ENCODE measurements at regions not wholly inside any gene's neighbourhood (a gene's known extent, or its start where the extent isn't known, plus 50 kb on each side); places are given as distances from the start of the nearest gene placed in this dataset.

DNA sequence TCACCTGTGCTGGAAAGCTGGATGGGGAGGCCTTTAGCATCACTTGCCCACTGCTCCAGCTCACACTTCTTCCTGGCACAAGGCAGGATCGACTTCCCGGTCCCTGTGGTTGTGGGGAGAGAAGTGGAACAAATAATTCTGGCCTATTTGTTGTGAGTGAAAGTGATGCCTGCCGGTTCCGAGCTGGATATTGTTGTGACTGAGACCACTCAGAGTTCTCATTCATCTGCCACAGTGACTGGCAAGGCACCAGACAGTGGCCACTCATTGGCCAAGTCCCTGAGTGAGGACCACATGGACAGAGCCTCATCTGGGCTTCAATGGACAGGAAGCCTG lies 191.9 kb downstream of the PTPRU start:
- Histone ChIP-seq H3K9ac (ENCODE audit: low read length) (no peak overlapping the region), H3K4me2 (ENCODE audit: low read length) (no peak overlapping the region), H3K4me3 (ENCODE audit: insufficient read depth, low read depth, low read length) (no peak overlapping the region), H2AFZ (ENCODE audit: low read depth, low read length) (no peak overlapping the region), H3K27me3 (ENCODE audit: insufficient read depth, low read length) (no peaks in the 10 kb centered on the region), H3K27ac (ENCODE audit: low read depth, low read length) (no peak overlapping the region), H3K79me2 (ENCODE audit: insufficient read depth, low read length) (no peaks in the 10 kb centered on the region), H3K9me3 (ENCODE audit: insufficient read depth, low read depth, low read length) (peaks cover 8% of the 10 kb centered on the region), H4K20me1 (ENCODE audit: insufficient read depth, low read length) (no peaks in the 10 kb centered on the region), H3K4me1 (ENCODE audit: insufficient read depth, low read length) (no peaks in the 10 kb centered on the region), H3K36me3 (ENCODE audit: insufficient read depth, low read length) (no peaks in the 10 kb centered on the region)
- Mint-ChIP-seq H3K4me3 (ENCODE audit: unreplicated experiment) (no peak overlapping the region), H3K27ac (ENCODE audit: unreplicated experiment) (no peak overlapping the region), H3K27me3 (ENCODE audit: low read depth, unreplicated experiment) (peaks cover 38% of the 10 kb centered on the region), H3K9me3 (ENCODE audit: unreplicated experiment) (peaks cover 6% of the 10 kb centered on the region), H3K36me3 (ENCODE audit: low read depth, unreplicated experiment) (no peaks in the 10 kb centered on the region), H3K4me1 (ENCODE audit: low read depth, unreplicated experiment) (no peaks in the 10 kb centered on the region)
- FAIRE-seq = no peak
- TF ChIP-seq, protein P1, sequence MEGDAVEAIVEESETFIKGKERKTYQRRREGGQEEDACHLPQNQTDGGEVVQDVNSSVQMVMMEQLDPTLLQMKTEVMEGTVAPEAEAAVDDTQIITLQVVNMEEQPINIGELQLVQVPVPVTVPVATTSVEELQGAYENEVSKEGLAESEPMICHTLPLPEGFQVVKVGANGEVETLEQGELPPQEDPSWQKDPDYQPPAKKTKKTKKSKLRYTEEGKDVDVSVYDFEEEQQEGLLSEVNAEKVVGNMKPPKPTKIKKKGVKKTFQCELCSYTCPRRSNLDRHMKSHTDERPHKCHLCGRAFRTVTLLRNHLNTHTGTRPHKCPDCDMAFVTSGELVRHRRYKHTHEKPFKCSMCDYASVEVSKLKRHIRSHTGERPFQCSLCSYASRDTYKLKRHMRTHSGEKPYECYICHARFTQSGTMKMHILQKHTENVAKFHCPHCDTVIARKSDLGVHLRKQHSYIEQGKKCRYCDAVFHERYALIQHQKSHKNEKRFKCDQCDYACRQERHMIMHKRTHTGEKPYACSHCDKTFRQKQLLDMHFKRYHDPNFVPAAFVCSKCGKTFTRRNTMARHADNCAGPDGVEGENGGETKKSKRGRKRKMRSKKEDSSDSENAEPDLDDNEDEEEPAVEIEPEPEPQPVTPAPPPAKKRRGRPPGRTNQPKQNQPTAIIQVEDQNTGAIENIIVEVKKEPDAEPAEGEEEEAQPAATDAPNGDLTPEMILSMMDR (IDR thresholded peaks at IDR 0.05; ENCODE audit: insufficient read depth, low read depth, low read length) = no peak
- TF ChIP-seq EZH2 (IDR thresholded peaks at IDR 0.05; ENCODE audit: insufficient read depth, low read length) = no peak
- DNase-seq (ENCODE audit: low read depth) = no peak

DNA sequence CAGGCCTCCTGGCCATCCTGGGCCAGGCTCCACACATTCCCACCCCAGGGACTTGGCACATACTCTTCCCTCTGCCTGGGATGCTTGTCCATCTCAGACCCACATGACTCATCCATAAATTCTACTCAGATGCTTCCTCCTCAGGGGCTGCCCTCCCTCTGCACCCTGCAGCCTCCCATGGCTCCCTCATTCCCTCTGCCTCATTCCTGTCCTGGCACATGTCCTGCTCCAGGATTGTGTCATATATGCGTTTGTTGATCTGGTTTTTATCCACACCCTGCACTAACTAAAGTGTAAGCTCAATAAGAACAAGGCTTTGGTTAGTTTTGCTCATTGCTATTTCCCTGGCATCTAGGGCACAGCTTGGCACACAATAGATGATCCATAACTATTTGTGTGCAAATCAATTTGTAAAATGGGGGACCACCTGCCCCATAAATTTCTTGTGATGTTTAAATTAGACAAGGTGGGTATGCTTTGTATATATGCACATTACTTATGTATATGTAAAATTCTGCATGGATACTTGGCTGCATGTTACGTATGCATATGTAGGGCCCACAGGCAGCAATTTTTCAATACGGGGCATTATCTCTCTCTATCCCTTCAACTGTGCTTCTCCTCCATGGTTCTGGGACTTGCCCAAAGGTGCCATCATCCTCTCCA lies 191.4 kb downstream of the PTPRU start:
- Mint-ChIP-seq H3K27me3 (ENCODE audit: low read depth, unreplicated experiment) (peaks cover 33% of the 10 kb centered on the region), H3K36me3 (ENCODE audit: low read depth, unreplicated experiment) (no peaks in the 10 kb centered on the region), H3K27ac (ENCODE audit: unreplicated experiment) (no peak overlapping the region), H3K9me3 (ENCODE audit: unreplicated experiment) (peaks cover 6% of the 10 kb centered on the region), H3K4me3 (ENCODE audit: unreplicated experiment) (no peak overlapping the region), H3K4me1 (ENCODE audit: low read depth, unreplicated experiment) (no peaks in the 10 kb centered on the region)
- DNase-seq (ENCODE audit: low read depth) = no peak
- no peaks in the 10 kb centered on the region for H3K36me3 ChIP-seq (ENCODE audit: insufficient read depth, low read length)
- H3K27me3 ChIP-seq (ENCODE audit: insufficient read depth, low read length) = no peaks in the 10 kb centered on the region
- no peaks in the 10 kb centered on the region for H4K20me1 ChIP-seq (ENCODE audit: insufficient read depth, low read length)
- H2AFZ ChIP-seq (ENCODE audit: low read depth, low read length) = no peak overlapping the region
- no peak overlapping the region for H3K9ac ChIP-seq (ENCODE audit: low read length)
- H3K4me3 ChIP-seq (ENCODE audit: insufficient read depth, low read depth, low read length) = no peak overlapping the region
- H3K27ac ChIP-seq (ENCODE audit: low read depth, low read length) = no peak overlapping the region
- no peak for FAIRE-seq
- TF ChIP-seq, protein P1 (IDR thresholded peaks at IDR 0.05; ENCODE audit: insufficient read depth, low read depth, low read length) = no peak
- TF ChIP-seq EZH2 (IDR thresholded peaks at IDR 0.05; ENCODE audit: insufficient read depth, low read length) = no peak
- peaks cover 8% of the 10 kb centered on the region for H3K9me3 ChIP-seq (ENCODE audit: insufficient read depth, low read depth, low read length)
- H3K4me1 ChIP-seq (ENCODE audit: insufficient read depth, low read length) = no peaks in the 10 kb centered on the region
- no peaks in the 10 kb centered on the region for H3K79me2 ChIP-seq (ENCODE audit: insufficient read depth, low read length)
- no peak overlapping the region for H3K4me2 ChIP-seq (ENCODE audit: low read length)

DNA sequence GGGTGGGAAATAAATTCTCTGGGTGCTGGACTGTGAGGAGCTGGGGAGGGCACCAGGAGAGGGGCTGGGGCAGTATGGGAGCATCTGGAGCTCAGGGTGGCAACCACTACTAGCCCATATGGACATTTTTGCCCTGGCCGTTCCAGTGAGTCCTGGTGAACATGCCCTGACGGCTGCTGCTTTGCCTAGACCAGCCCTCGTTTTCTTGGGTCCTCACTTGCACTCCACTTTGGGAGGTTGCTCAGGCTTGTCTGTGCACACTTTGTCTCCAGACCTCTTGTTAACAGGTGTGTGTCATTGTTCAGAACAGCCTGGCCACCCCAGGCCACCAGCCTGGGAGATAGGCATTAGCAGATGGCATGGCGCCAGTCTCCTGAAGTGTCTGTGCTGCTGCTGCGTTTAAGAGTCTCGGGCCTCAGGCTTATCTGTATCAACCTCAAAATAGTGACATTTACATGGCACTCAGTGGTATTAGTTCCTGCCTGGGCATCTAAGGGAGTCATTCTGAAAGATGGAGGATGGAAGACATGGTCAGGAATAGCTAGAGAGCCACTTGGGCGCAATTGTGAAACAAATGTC lies 190.5 kb downstream of the PTPRU start:
- Mint-ChIP-seq H3K27ac (ENCODE audit: unreplicated experiment) (no peak overlapping the region), H3K9me3 (ENCODE audit: unreplicated experiment) (peaks cover 5% of the 10 kb centered on the region), H3K4me3 (ENCODE audit: unreplicated experiment) (no peak overlapping the region), H3K27me3 (ENCODE audit: low read depth, unreplicated experiment) (peaks cover 28% of the 10 kb centered on the region), H3K36me3 (ENCODE audit: low read depth, unreplicated experiment) (no peaks in the 10 kb centered on the region), H3K4me1 (ENCODE audit: low read depth, unreplicated experiment) (no peaks in the 10 kb centered on the region)
- Histone ChIP-seq H4K20me1 (ENCODE audit: insufficient read depth, low read length) (no peaks in the 10 kb centered on the region), H2AFZ (ENCODE audit: low read depth, low read length) (no peak overlapping the region), H3K27ac (ENCODE audit: low read depth, low read length) (no peak overlapping the region), H3K4me1 (ENCODE audit: insufficient read depth, low read length) (no peaks in the 10 kb centered on the region), H3K36me3 (ENCODE audit: insufficient read depth, low read length) (no peaks in the 10 kb centered on the region), H3K9me3 (ENCODE audit: insufficient read depth, low read depth, low read length) (peaks cover 8% of the 10 kb centered on the region), H3K4me2 (ENCODE audit: low read length) (no peak overlapping the region), H3K27me3 (ENCODE audit: insufficient read depth, low read length) (no peaks in the 10 kb centered on the region), H3K4me3 (ENCODE audit: insufficient read depth, low read depth, low read length) (no peak overlapping the region), H3K9ac (ENCODE audit: low read length) (no peak overlapping the region), H3K79me2 (ENCODE audit: insufficient read depth, low read length) (no peaks in the 10 kb centered on the region)
- DNase-seq (ENCODE audit: low read depth) (no peak), FAIRE-seq (no peak)
- TF ChIP-seq EZH2 (IDR thresholded peaks at IDR 0.05; ENCODE audit: insufficient read depth, low read length) = no peak
- TF ChIP-seq, protein P1 (IDR thresholded peaks at IDR 0.05; ENCODE audit: insufficient read depth, low read depth, low read length) = no peak
